IPS-NIHi11 (cell line): ENCODE measurements at regions not wholly inside any gene's neighbourhood (a gene's known extent, or its start where the extent isn't known, plus 50 kb on each side); places are given as distances from the start of the nearest gene placed in this dataset.

ENCODE experiments used
- DNase-seq: peaks from one replicate; pipeline ENCODE4 v3.0.0; 2012; ENCODE audit warnings: mixed read lengths, low spot score

DNA sequence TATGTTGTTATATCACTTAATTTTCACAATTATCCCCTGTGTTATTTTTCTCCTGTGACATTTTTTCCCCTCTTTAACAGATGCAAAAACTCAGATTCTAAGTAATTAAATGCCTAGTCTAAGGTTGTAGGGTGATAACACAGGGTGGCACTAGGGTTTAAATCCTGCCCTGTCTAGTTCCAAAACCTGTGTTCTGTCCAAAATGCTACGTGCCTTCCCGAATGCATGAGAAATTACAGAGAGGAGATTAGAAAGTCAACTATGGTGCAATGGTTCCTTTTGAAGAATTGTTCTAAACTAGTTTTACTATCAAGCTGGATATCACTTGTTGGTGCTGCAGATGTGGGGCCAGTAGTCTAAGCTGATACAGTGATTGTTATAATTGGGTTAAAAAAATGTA is 108.0 kb downstream of the DIPK2A start:
- DNase-seq: no peak

DNA sequence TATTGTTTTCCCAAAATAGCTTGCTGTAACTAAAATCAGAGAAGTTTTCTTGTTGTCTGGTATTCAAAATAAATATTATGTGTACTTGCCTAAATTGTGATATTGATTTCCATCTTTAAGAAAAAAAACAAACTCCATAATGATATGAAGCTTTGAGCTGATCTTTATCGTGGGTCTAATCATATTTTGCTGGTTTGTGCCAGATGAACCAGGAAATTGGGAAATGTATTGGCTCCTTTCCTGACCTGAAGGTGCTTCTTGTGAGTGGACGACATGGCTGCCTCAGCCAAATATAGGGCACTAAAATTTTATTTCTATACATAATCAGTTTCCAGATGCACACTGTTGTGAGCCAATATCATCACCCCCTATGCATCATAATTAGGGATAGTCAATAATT is 113.3 kb downstream of the DIPK2A start:
- no peak for DNase-seq

DNA sequence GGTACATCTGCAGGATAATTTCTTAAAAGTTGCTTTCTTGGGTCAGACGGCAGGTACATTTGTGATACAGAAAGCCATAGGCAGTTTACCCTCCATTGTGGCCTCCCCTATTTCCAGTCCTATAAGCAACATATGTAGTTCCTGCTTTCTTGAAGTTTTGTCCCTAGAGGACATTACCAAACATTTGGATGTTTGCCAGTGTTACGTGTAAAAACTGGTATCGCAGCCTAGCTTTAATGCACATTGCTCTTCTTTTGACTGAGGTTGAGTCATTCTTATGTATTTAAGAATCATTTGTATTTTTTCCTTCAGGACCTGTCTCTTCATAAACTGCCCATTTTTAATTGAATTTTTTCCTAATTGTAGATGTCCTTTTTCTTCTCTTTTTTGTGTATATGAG is 114.3 kb downstream of the DIPK2A start:
- DNase-seq: no peak

DNA sequence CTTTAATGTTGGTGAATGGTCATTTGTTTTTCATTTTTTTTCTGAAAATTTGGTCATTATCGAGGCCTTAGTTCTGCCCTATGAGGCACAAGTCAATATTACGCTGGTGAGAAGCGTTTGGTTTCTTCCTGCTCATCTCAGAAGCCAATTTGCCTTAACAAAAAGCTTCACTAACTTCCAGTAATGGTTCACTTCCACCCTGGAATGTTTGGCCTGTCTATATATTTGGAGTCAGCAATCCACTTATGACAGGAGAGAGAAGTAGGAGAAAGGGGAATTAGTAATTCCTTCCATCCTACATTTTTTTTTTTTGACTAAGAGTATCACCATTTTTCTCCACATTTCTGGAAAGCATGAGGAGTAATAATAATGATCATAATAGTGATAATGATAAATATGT is 124.4 kb downstream of the DIPK2A start:
- DNase-seq: no peak

DNA sequence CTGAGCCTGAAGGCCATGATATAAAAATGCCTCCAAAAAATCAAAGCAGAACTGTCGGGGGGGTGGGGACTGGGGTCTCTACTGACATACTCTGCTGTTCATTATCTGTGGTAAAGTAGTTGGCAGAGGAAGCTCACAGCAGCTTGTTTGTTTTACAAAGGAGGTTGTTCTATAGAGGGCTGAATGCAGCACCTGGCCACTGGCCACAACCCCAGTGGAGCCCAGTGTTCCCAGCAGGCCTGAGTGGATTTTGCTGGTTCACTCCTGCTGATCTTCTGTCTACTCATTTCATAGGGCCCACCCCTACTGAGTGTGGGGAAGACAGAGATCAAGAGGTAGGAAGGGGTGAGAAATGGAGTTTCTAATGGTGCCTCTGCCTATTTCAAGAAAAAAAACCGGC is 125.5 kb downstream of the DIPK2A start:
- no peak for DNase-seq

DNA sequence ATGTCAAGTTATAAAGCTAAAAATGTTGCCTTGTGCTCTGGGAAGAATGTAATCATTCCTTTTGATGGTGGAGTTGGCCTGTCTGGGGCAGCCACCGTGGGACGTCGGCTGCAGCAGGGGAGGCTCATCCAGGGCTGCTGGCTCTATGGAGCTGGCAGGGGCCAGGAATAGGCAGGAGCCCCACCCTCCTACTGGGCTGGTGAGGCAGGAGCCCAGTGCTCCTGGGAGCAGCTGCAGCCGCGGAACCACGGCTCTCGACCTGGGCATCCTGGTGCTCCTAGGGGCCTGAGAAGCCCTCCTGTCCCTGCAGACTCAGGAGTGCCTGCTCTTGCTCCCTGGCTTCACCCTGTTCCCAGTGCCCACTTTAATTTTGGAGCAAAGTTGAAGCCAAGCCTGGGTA is 127.1 kb downstream of the DIPK2A start:
- DNase-seq: no peak

DNA sequence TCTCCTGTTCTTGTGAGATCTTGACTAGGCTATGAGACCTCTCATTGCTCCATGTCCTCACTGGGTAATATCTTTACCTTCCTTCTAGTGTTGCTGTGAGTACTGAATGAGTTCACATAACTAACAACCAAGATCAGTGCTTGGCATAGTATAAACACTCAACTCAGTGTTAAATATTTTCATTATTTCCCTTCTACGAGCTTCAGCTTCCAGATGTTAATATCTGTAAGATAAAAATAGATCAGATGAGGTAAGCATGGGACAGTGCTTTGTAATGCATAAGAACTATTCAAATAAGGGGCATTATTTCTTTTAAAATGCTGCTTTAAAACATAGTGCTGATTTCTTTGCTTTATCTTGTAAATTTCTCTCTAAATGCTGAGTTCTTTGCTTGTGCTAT is 130.8 kb downstream of the DIPK2A start:
- DNase-seq: no peak

DNA sequence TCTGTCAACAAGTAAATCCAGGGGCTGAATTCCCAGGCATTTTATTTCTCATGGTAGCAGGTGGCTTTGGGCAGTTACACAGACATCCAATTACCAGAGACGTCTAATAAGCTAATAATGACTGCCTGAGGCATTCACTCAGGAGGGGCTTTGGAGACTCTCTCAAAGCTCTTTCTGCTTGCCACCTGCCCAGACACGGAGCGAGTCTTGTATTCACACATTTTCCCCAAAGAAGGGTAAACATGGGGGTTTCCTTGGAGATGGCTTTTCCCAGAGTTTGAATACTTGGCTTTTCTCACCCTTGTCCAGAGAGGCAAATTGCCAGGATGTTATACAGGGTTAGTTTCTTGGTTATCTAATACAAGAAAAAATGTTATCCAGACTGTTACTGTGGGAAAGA is 132.6 kb downstream of the DIPK2A start:
- no peak for DNase-seq

DNA sequence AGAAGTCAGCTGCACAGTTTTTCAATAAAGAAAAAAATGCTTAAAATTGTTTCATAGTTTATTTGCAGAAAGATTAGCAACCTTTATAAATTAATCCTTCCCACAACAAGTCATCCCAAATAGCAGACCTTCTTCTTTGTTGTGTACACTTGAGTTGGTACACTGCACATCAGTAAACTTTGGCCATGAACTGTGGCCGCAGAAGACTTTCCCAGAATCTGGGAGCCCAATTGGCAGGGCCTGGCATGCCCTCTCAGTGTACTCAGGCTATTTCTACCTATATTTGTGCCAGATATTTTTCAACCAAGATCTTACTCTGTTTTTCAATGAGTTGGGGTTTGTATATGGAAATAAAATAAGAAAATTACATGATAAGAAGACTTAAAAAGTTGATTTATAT is 133.1 kb downstream of the DIPK2A start:
- no peak for DNase-seq

DNA sequence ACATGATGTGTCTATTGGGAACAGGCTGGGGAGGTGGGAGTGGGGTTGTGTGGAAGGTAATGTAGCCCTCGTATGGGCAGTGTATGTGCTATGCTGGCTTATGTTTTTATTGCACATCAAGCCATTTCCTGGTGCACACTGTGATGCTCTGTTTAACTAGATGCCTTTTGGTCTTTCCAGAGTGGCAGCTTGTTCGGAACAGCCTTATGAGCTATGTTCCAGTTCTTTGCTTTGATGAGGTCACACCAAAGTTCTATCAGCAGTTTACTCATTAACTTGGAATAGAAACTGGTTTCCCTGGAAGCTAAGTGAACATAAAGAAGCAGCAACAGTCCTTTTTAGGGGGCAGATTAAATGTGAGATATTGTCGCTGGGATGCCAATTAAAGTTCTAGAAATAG is 133.9 kb downstream of the DIPK2A start:
- DNase-seq: no peak

DNA sequence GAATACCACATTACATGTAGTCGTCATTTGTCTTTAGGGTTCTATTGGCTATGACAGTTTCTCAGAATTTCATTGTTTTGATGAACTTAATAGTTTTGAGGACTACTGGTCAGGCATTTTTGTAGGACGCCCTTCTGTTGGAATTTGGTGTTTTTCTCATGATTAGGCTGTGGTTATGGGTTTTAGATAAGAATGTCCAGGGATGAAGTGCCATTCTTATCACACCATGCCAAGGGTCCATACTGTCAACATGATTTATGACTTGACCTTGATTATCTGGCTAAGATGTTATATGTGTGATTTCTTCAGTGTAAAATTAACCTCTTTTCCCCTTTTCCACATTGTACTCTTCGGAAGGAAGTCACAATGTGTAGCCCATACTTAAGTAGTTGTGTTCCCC is 135.3 kb downstream of the DIPK2A start:
- DNase-seq: no peak

DNA sequence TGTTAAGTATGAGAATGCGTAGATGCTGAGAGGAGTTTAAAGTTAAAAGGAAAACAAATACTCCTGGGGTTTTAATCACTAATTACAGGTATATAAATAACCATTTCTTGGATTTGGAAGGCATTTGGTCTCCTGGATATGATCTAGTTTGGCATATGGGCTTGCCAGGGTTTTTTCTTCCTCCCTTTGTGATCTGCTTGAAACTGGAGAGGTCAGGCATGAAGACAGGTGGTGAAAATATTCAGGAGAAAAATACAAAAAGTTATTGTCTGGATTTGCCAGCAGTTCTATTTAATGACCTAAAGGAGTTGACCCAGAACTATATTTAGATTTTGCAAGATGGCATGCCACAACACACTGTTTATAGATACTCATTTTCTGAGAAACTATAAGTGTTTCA is 136.3 kb downstream of the DIPK2A start:
- no peak for DNase-seq

DNA sequence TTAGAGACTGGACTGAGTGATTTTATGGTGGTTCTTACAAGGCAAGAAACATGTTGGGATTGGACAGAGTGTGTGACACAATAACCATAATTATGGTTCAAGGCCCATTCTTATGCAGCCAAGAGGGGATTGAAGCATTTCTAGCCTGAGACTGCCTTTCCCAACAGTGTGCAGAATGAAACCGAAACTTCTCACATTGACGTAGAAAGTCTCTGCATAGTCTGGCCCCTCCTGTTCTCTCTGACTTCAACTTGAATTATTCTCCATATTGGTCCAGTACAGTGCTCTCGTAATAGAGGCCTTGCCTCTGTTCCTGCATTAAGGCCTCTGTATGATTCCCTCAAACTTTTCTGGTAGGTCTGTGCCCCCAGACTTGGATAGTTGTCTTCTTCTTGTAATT is 138.3 kb downstream of the DIPK2A start:
- no peak for DNase-seq

DNA sequence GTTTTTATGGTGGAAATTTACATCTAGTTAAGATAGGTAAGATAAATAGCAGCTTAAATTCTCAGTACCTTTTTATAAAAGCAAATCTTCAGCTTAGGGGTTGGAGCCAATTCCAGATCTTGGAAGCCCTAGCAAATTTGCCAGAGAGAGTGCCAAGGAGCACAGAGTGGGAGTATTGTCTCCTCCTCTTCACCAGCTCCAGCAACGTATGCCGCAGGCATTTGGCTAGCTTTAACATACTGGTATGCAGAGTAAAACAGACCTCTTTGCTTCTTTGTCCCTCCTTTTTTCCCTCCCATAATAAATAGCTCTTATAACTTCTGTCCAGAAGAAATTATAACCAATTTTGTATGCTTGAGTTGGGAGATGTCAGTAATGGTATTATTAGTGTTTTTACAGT is 140.4 kb downstream of the DIPK2A start:
- no peak for DNase-seq

DNA sequence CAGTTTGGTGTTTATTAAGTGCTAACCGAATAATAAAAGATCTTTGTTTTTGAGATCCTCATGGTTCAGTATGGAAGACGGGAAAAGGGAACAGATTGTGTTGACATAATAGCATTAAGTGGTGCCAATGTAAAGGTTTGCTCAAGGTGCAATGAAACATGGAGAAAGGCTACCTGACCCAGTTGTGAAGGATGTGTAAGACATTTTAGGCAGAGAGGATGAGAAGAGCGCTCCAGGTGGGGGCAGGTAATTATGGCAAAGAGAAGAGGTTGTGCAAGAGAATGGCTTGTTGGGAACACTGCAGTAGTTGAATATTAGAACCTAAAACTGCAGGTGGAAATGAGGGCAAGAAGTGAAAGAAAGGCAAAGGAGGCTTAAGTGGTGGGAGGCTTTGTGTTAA is 140.8 kb downstream of the DIPK2A start:
- no peak for DNase-seq

DNA sequence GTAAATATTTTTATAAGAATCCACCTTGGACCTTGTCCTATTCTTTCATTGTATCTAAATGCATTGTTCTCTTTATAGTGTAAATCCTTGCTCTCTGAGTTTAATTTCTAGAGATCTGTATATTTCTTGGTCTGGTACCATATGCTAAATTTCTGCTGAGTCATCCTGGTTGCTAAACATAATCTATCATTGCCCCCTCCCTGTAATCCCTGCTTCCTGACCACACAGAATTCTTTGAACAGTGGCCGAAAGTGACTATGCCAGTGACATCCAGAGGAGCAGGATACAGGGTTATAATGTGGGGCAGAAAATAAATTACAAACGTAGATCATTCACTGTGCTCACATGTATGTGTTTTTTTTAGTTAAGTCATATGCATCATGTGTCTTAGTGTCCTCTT is 143.1 kb downstream of the DIPK2A start:
- no peak for DNase-seq

DNA sequence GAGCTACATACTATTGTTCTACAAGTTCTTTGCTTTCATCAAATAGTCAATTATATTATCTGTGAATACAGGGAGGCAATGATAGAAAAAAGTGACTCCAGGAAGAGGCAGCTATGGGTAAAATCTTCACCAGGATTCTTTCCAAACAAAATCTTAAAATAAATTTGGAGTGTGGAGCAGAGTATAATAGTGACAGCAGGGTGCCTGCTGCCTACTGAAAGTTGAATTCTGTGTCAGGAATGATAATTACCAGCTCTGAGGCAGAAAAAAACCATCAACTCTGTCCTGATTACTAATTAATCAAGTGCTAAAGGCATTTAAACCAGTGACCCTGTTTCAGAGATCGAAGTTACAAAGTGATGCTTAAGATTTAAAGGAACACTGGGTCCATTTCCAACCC is 148.0 kb downstream of the DIPK2A start:
- no peak for DNase-seq

DNA sequence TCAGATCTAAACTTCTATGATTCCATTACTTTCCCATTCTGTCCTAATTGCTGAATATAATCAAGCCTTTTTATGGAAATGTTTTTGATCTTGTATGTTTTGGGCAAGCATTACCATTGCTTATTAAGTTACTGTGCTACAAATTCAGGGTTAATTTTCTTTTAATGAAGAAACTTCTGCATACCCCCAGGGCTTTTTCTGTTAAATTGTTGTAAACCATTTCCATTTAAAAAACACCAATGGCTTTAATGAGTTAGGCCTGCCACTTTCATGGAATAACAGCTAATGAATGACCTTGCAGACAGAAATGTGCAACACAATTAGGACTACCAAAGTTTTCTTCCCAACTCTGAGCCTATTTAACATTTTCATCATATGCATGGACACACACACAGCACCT is 150.0 kb downstream of the DIPK2A start:
- DNase-seq: no peak

DNA sequence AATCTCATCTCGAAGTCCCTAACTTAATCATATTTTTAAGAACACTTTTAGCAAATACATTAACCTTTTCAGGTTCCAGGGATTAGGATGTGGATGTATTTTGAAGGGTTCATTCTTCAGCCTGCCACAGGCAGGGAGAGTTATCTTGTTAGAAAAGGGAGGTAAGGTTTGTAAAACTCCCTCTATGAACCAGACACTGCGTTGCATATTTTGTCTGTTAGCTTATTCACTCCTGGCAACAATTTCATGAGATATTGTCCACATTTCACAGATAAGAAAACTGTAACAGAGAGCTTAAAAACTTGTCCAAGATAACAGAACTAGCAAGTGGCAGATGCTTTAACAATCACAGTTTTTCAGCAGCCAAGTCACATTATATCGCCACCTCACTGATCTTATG is 155.4 kb downstream of the DIPK2A start:
- no peak for DNase-seq

DNA sequence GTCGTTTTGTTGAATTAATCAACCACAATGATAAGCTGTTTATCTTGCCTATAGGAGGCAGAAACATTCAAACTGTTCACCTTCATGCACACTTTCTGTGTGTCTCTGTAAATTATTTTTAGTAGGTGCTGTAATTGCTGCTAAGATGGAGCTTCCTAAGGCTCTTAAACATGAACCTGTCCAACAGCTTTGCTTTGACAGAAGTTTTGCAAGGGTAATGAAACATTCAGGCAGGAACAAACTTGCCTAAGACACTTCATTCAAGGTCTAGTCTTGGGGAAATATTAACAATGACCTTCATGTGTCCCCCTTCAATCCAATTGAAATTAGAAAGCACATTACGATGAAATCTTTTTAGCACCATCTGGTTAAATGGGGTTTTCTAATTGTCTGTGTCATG is 156.1 kb downstream of the DIPK2A start:
- no peak for DNase-seq

DNA sequence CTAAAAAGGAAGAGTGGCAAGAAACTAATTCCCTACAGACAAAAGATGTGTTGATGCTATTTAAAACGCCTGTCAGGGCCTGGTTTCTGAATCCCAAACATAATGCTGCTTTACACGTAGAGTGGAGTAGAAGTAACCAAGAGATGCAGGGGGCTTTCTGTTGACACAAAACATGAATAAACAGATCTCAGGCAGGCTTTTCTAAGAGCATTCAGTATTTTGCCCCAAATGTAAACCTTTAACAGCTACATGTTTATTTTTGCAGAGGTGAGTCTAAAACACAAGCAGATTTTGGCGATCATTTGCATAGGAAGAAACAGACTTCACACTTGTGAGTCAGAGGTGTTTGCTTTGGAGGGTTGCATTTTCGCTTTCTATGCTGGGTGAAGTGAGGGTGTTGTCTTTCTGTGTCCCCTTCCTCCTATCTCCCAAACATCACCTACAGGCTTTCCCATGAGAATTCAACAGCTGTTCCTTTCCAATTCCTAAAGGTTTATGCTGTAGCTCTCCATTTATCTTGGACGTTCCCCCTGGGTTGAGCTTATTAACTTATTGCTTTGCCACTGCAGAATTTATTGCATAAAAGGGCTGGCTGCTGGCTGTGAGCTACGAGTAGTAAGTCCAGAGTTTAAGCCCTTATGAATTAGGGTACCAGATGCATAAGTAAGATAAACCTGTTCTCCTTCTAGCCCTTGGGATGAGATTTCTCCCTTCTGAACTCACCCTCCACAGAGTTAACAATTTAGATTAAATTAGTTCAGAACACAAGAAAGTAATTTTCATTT is 156.7 kb downstream of the DIPK2A start:
- DNase-seq: no peak

DNA sequence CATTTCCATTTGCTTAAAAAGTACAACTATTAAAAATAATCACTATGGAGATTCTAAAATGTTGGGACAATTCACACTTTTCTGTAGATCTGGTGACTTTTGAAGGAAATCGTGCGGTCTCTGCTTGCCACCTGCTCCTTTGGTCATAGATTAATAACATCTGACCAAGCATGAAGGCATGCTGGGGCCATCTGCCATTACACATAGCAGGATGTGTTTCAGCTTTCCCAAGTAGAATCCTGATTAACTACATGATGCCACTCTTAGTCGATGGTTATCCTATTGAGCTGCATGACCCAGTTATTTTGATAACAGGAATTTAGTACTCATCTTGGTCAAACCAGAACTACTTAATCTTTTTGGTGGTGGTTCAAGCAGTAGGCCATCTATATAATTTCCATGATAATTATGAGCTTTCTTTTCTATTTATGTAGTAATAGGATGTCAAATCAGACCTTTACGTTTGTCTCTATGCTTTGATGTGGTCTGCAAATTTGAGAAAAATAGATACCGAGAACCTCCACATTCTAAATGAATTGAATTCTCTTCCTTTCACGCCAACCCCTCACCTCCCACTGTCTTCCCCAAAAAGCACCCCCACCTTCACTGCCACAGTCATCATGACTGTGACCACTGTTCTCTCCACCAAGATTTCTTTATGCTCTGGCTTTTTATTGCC is 158.1 kb downstream of the DIPK2A start:
- no peak for DNase-seq

DNA sequence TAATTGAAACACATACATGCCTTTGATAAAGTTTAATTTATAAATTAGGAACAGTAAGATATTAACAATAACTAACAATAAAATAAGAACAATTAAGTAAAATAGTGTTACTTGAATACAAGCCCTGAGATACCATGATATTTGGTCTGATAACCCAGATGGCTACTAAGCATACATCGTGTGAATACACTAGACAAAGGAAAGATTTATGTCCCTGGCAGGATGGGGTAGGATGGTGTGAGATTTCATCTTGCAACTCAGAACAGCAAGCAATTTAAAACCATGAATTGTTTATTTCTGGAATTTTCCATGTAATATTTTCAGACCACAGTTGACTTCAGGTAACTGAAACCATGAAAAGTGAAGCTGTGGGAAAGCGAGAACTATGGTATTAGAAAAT is 169.5 kb downstream of the DIPK2A start:
- no peak for DNase-seq

DNA sequence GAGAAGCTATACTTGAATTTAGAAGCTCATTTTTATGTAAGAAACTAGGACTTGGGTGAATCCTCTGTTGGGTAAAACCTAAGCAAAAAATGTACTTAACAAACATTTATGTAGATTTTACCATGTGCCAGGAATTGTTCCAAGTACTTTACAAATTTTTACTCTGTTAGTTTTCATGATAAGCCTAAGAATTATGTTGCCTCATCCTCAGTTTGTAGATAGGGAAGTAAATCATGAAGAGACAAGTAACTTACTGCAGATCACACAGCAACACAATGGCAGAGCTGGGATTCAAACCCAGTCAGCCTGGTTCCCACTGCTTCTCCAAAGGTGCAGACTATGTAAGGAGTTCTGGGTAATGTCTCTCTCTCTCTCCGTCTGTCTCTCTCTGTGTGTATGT is 169.9 kb downstream of the DIPK2A start:
- no peak for DNase-seq
